ENCODE measurements at regions not wholly inside any gene's neighbourhood (a gene's known extent, or its start where the extent isn't known, plus 50 kb on each side); places are given as distances from the start of the nearest gene placed in this dataset.

DNA sequence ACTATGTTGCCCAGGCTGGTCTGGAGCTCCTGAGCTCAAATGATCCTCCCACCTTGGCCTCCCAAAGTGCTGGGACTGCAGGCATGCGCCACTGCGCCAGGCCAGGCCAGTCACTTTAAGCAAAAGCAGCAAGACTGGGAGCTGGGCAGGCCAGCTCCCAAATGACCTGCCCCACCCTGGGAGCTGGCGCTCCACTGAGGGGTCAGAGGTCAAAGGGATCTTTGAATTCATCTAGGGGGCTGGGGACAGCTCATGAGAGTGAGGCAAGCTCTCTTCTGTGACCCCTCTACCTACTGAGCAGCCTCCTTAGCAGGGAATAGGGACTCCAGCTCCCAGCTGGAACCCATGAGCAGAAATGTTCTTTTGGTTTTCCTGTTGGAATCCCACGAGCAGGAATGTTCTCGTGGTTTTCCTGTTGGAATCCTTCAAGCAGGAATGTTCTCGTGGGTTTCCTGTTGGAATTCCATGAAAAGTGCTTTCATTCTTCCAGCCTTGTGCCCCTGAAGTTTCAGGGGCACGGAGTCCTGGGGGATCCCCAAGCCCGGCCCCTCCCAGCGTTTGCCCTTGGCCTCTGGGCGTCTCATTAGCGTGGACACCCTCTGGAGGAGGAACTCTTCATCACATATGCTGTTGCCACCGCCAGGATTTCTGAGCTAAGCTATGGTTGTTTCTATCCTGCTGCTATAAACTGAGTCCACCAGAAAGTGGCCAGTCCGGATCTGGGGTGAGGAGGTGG lies 162.0 kb upstream of the HAAO start:
- TF ChIP-seq, protein P1, sequence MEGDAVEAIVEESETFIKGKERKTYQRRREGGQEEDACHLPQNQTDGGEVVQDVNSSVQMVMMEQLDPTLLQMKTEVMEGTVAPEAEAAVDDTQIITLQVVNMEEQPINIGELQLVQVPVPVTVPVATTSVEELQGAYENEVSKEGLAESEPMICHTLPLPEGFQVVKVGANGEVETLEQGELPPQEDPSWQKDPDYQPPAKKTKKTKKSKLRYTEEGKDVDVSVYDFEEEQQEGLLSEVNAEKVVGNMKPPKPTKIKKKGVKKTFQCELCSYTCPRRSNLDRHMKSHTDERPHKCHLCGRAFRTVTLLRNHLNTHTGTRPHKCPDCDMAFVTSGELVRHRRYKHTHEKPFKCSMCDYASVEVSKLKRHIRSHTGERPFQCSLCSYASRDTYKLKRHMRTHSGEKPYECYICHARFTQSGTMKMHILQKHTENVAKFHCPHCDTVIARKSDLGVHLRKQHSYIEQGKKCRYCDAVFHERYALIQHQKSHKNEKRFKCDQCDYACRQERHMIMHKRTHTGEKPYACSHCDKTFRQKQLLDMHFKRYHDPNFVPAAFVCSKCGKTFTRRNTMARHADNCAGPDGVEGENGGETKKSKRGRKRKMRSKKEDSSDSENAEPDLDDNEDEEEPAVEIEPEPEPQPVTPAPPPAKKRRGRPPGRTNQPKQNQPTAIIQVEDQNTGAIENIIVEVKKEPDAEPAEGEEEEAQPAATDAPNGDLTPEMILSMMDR (conservative IDR thresholded peaks at IDR 0.05), result no peak
- no peak for TF ChIP-seq ZFX (IDR thresholded peaks at IDR 0.05)
